DND-41 (cell line): ENCODE measurements at regions not wholly inside any gene's neighbourhood (a gene's known extent, or its start where the extent isn't known, plus 50 kb on each side); places are given as distances from the start of the nearest gene placed in this dataset.

Experiments used
- CTCF ChIP-seq: IDR thresholded peaks from 2 replicates; pipeline ENCODE4 v1.5.1; 2012; ENCODE audit warnings: borderline replicate concordance, low read length, moderate library complexity, mild to moderate bottlenecking; ENCODE audit not compliant: poor library complexity, severe bottlenecking; ENCODE audit errors: extremely low read depth
- EZH2 ChIP-seq: IDR thresholded peaks from 3 replicates; pipeline ENCODE4 v1.6.1; 2012; ENCODE audit warnings: borderline replicate concordance, low read depth, mild to moderate bottlenecking, moderate library complexity, low read length, inconsistent platforms; ENCODE audit not compliant: severe bottlenecking

GRCh38 chr7:18320422-18320821 lies 175.1 kb upstream of the HDAC9 start:
- no peak for TF ChIP-seq CTCF
- TF ChIP-seq EZH2: no peak
